HG02571 (cell line): ENCODE measurements at regions not wholly inside any gene's neighbourhood (a gene's known extent, or its start where the extent isn't known, plus 50 kb on each side); places are given as distances from the start of the nearest gene placed in this dataset.
"Not testable (repeated sequence)": the region's sequence is repeated elsewhere in the genome, so short reads cannot be mapped to it uniquely, and the experiment has no call there.

ENCODE experiments used
- ATAC-seq: cut with Tn5 transposase; IDR thresholded peaks from one replicate; pipeline ENCODE4 v1.9.1; 2021; ENCODE audit warnings: mild to moderate bottlenecking, moderate library complexity; ENCODE audit not compliant: unreplicated experiment

GRCh38 chr14:106269451-106270204 lies 743.2 kb downstream of the TMEM121 start:
- ATAC-seq = no peak

- ATAC-seq = not testable (repeated sequence)
Measured at GRCh38 chr14:106270476-106271121, 744.2 kb downstream of the TMEM121 start.

- ATAC-seq = no peak
Measured at GRCh38 chr14:106276326-106277267, 750.2 kb downstream of the TMEM121 start.

GRCh38 chr14:106277503-106277902 lies 751.1 kb downstream of the TMEM121 start:
- ATAC-seq = no peak

- ATAC-seq = no peak
Measured at GRCh38 chr14:106280876-106281275, 754.5 kb downstream of the TMEM121 start.

GRCh38 chr14:106286697-106287290 lies 760.4 kb downstream of the TMEM121 start:
- no peak for ATAC-seq

- no peak for ATAC-seq
Measured at GRCh38 chr14:106287506-106287905, 761.1 kb downstream of the TMEM121 start.

GRCh38 chr14:106291626-106292025 lies 765.2 kb downstream of the TMEM121 start:
- no peak for ATAC-seq

GRCh38 chr14:106294324-106294723 lies 767.9 kb downstream of the TMEM121 start:
- no peak for ATAC-seq

GRCh38 chr14:106300951-106301510 lies 774.6 kb downstream of the TMEM121 start:
- ATAC-seq = not testable (repeated sequence)

GRCh38 chr14:106301609-106302008 lies 775.2 kb downstream of the TMEM121 start:
- ATAC-seq = not testable (repeated sequence)

GRCh38 chr14:106302661-106303060 lies 776.3 kb downstream of the TMEM121 start:
- no peak for ATAC-seq

GRCh38 chr14:106304271-106304670 lies 777.9 kb downstream of the TMEM121 start:
- no peak for ATAC-seq

- peak; percentile 87 for ATAC-seq
Measured at GRCh38 chr14:106308839-106309389, 782.5 kb downstream of the TMEM121 start.

GRCh38 chr14:106309423-106309822 lies 783.0 kb downstream of the TMEM121 start:
- peak; percentile 17 for ATAC-seq

- no peak for ATAC-seq
Measured at GRCh38 chr14:106315436-106315835, 789.1 kb downstream of the TMEM121 start.

- ATAC-seq = no peak
Measured at GRCh38 chr14:106317593-106317992, 791.2 kb downstream of the TMEM121 start.

GRCh38 chr14:106318700-106319099 lies 792.3 kb downstream of the TMEM121 start:
- no peak for ATAC-seq

- ATAC-seq = not testable (repeated sequence)
Measured at GRCh38 chr14:106323970-106324369, 797.6 kb downstream of the TMEM121 start.

- ATAC-seq = no peak
Measured at GRCh38 chr14:106327234-106327633, 800.9 kb downstream of the TMEM121 start.
